RWPE2 (cell line): ENCODE measurements at regions not wholly inside any gene's neighbourhood (a gene's known extent, or its start where the extent isn't known, plus 50 kb on each side); places are given as distances from the start of the nearest gene placed in this dataset.

ENCODE experiments used
- ATAC-seq: fragments of 200-7000 bp; cut with Tn5 transposase; 3 replicates; pipeline ENCODE4 v1.9.1; 2021; ENCODE audit warnings: low read depth
- DNase-seq: peaks from one replicate; pipeline ENCODE4 v3.0.0-alpha.2; 2020; ENCODE audit warnings: low spot score
- H3K27ac ChIP-seq: fragments of 450-650 bp; 2 replicates; pipeline ENCODE4 v1.5.1; 2017; ENCODE audit warnings: mild to moderate bottlenecking; ENCODE audit not compliant: poor library complexity, severe bottlenecking
- H3K27me3 ChIP-seq: fragments of 250-450 bp; sonication (Bioruptor Pico); 2 replicates; pipeline ENCODE4 v1.5.1; 2021; ENCODE audit warnings: mild to moderate bottlenecking, moderate library complexity; ENCODE audit not compliant: insufficient read depth, poor library complexity, severe bottlenecking
- H3K36me3 ChIP-seq: fragments of 250-450 bp; sonication (Bioruptor Pico); 2 replicates; pipeline ENCODE4 v1.5.1; 2020; ENCODE audit warnings: low read depth, mild to moderate bottlenecking, moderate library complexity
- H3K4me1 ChIP-seq: fragments of 250-450 bp; sonication (Bioruptor Pico); 2 replicates; pipeline ENCODE4 v1.5.1; 2021; ENCODE audit warnings: mild to moderate bottlenecking, moderate library complexity; ENCODE audit not compliant: insufficient read depth, poor library complexity, severe bottlenecking
- H3K4me3 ChIP-seq: fragments of 250-450 bp; sonication (Bioruptor Pico); 2 replicates; pipeline ENCODE4 v1.5.1; 2021; ENCODE audit warnings: mild to moderate bottlenecking, moderate library complexity; ENCODE audit not compliant: severe bottlenecking
- H3K9me3 ChIP-seq: fragments of 250-450 bp; sonication (Bioruptor Pico); 2 replicates; pipeline ENCODE4 v1.5.1; 2021; ENCODE audit warnings: mild to moderate bottlenecking, moderate library complexity; ENCODE audit not compliant: severe bottlenecking
- TF ChIP-seq, protein P1 (sequence below): fragments of 450-650 bp; IDR thresholded peaks from one replicate; pipeline ENCODE4 v1.5.1; 2017; ENCODE audit warnings: mild to moderate bottlenecking, moderate library complexity; ENCODE audit not compliant: poor library complexity, severe bottlenecking

DNA sequence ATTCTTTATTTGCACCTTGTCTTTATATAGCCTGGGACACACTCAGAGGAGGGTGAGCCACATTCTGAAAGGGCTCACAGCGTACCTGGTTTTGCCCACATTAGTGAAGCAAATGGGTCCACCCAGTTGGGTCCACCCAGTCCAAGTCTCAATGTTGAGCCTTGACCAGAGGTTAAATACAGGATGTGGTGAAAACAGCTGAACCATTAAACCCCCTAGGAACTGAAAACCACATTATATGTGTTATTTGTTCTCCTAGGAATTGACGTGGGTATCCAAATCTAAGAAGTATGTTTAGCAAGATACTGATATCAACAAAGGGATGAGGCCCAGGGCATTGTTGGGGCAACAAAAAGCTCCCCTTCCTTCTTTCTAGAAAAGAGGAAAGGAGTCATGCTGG is 83.8 kb downstream of the SETD4 start:
- H3K36me3 ChIP-seq = no peaks in the 10 kb centered on the region
- DNase-seq (no peak), ATAC-seq (no peak)
- no peaks in the 10 kb centered on the region for H3K27me3 ChIP-seq
- H3K27ac ChIP-seq = no peak overlapping the region
- H3K9me3 ChIP-seq = no peaks in the 10 kb centered on the region
- no peak overlapping the region for H3K4me3 ChIP-seq
- no peaks in the 10 kb centered on the region for H3K4me1 ChIP-seq
- TF ChIP-seq, protein P1, sequence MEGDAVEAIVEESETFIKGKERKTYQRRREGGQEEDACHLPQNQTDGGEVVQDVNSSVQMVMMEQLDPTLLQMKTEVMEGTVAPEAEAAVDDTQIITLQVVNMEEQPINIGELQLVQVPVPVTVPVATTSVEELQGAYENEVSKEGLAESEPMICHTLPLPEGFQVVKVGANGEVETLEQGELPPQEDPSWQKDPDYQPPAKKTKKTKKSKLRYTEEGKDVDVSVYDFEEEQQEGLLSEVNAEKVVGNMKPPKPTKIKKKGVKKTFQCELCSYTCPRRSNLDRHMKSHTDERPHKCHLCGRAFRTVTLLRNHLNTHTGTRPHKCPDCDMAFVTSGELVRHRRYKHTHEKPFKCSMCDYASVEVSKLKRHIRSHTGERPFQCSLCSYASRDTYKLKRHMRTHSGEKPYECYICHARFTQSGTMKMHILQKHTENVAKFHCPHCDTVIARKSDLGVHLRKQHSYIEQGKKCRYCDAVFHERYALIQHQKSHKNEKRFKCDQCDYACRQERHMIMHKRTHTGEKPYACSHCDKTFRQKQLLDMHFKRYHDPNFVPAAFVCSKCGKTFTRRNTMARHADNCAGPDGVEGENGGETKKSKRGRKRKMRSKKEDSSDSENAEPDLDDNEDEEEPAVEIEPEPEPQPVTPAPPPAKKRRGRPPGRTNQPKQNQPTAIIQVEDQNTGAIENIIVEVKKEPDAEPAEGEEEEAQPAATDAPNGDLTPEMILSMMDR = no peak

DNA sequence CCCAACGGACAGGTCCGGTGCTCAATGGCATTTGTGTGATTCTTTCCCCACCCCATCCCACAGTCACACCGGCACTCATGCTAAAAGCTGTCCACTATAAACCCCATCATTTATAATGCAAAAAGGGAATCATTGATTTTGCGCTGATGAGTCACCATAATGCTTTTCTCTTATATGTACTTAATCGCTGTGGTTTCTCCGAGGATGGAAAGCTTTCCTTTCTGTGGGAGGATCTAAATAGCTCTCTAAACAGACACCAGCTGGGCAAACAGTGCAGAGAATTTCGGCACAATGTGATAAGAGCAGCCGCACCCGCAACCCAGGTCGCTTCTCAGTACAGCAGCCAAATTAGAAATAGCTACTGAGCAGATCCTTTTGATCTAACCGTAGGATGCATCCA is 85.6 kb downstream of the SETD4 start:
- Histone ChIP-seq H3K4me1 (no peaks in the 10 kb centered on the region), H3K27me3 (no peaks in the 10 kb centered on the region), H3K36me3 (no peaks in the 10 kb centered on the region), H3K4me3 (no peak overlapping the region), H3K9me3 (no peaks in the 10 kb centered on the region), H3K27ac (no peak overlapping the region)
- DNase-seq (no peak), ATAC-seq (peak; percentile 78)
- TF ChIP-seq, protein P1 = no peak

DNA sequence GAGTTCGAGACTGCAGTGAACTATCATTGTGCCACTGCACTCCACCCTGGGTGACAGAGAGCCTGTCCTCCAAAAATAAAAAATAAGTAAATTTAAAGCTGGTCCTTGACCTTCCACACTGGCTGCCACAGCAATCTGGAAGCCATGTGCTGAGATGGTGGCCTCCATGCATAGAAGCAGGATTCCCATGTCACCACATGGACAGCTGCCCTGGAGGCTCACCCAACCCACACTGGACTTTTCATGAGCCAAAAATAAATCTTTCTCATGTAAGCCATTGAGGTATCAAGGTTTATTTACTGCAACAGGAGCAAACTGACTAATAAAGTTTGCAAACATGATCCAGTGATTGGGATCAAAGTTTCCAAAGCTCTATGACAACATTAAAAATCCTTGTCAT is 88.5 kb downstream of the SETD4 start:
- Histone ChIP-seq H3K27ac (no peak overlapping the region), H3K4me1 (no peaks in the 10 kb centered on the region), H3K4me3 (no peak overlapping the region), H3K36me3 (no peaks in the 10 kb centered on the region), H3K9me3 (no peaks in the 10 kb centered on the region), H3K27me3 (no peaks in the 10 kb centered on the region)
- TF ChIP-seq, protein P1 = no peak
- ATAC-seq (no peak), DNase-seq (no peak)

DNA sequence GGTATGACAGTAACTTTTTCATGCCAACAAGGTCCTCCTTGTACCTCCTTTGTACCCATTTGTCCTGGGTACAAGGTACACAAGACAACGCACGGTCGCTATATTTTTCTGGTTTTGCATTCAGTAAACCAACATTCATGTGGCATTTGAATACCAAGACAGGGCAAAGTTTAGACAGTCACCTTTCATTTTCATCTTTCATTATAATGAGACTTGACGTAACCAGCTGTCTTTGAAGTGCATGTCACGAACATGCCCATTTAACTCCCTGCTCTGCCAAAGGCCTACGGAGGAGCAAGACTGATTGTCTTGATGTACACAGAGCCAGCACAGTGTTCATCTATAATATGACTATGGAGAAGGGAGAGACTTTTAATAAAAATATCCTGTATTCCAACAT is 91.0 kb downstream of the SETD4 start:
- Histone ChIP-seq H3K9me3 (no peaks in the 10 kb centered on the region), H3K4me3 (no peak overlapping the region), H3K4me1 (no peaks in the 10 kb centered on the region), H3K36me3 (no peaks in the 10 kb centered on the region), H3K27ac (no peak overlapping the region), H3K27me3 (no peaks in the 10 kb centered on the region)
- DNase-seq (no peak), ATAC-seq (no peak)
- TF ChIP-seq, protein P1 = no peak

DNA sequence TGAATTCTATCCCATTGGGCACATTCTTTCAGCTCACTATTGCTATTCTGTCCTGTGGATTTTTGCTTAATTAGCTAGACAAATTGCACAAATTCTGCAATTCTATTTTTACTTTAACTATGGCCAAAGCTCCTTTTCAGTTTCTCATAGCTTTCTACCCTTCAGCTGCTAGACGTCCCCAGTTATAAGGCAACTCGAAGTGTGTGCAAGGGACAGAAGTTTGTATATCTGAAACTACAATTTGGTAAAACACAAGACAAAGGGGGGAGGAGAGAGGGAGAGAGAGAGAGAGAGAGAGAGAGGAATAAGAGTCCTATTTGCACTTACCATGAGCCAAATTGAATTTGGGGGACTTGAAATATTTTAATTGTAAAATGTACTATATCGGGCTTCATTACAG is 91.8 kb downstream of the SETD4 start:
- no peak for DNase-seq
- ATAC-seq = no peak
- no peaks in the 10 kb centered on the region for H3K36me3 ChIP-seq
- no peak overlapping the region for H3K4me3 ChIP-seq
- no peaks in the 10 kb centered on the region for H3K4me1 ChIP-seq
- no peaks in the 10 kb centered on the region for H3K9me3 ChIP-seq
- TF ChIP-seq, protein P1 = no peak
- H3K27me3 ChIP-seq = no peaks in the 10 kb centered on the region
- no peak overlapping the region for H3K27ac ChIP-seq
